ENCODE measurements at regions not wholly inside any gene's neighbourhood (a gene's known extent, or its start where the extent isn't known, plus 50 kb on each side); places are given as distances from the start of the nearest gene placed in this dataset.

DNA sequence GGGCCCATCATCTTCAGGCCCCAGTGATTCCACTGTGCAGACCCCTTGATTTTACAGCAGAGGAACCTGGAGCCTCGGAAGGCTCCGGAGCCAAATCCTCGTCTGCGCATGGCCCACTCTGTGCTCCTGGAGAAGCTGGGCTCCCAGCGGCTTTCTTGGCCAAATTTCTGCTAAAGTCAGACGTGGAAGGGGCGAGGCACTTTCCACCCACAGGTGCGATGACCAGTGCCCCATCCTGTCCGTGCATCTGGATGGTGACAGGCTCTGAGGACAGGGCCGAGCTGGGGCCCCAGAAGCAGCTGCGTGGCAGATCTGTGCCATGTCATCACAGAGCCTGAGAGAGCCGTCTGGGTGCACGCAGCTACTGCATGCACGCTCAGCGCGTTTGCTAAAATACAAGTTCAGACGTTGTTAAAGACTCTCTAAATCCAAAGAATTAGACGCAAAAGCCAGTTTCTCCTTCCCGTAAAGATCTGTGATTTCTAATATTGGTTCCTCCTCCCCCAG lies 57.2 kb downstream of the JAKMIP3 start:
- CTCF ChIA-PET = no interaction called here
- no peak overlapping the region for H3K9ac ChIP-seq (ENCODE audit: low read length)
- TF ChIP-seq FOSL1 (IDR thresholded peaks at IDR 0.05; ENCODE audit: low read depth) (no peak), TCF7L2 (IDR thresholded peaks at IDR 0.05; ENCODE audit: borderline replicate concordance, extremely low read depth, insufficient read depth, insufficient read length) (no peak), ATF3 (IDR thresholded peaks at IDR 0.05) (no peak), POLR2AphosphoS5 (IDR thresholded peaks at IDR 0.05; ENCODE audit: low read depth, low read length) (no peak), ZFX (IDR thresholded peaks at IDR 0.05) (no peak), REST (IDR thresholded peaks at IDR 0.05; ENCODE audit: low read depth) (no peak), CBX3 (IDR thresholded peaks at IDR 0.05; ENCODE audit: low read depth) (no peak), POLR2A (IDR thresholded peaks at IDR 0.05; ENCODE audit: borderline replicate concordance, extremely low read depth, insufficient read depth, insufficient read length) (no peak), EGR1 (IDR thresholded peaks at IDR 0.05; ENCODE audit: low read depth) (no peak)
- TF ChIP-seq, protein P1, sequence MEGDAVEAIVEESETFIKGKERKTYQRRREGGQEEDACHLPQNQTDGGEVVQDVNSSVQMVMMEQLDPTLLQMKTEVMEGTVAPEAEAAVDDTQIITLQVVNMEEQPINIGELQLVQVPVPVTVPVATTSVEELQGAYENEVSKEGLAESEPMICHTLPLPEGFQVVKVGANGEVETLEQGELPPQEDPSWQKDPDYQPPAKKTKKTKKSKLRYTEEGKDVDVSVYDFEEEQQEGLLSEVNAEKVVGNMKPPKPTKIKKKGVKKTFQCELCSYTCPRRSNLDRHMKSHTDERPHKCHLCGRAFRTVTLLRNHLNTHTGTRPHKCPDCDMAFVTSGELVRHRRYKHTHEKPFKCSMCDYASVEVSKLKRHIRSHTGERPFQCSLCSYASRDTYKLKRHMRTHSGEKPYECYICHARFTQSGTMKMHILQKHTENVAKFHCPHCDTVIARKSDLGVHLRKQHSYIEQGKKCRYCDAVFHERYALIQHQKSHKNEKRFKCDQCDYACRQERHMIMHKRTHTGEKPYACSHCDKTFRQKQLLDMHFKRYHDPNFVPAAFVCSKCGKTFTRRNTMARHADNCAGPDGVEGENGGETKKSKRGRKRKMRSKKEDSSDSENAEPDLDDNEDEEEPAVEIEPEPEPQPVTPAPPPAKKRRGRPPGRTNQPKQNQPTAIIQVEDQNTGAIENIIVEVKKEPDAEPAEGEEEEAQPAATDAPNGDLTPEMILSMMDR (IDR thresholded peaks at IDR 0.05 in 2 of 3, conservative IDR thresholded peaks at IDR 0.05 in 1 of 3; ENCODE audit: borderline replicate concordance in 1 of 3, insufficient read depth in 1 of 3, low read depth in 2 of 3, low read length in 2 of 3) = no peak
- TF ChIP-seq, protein P2, sequence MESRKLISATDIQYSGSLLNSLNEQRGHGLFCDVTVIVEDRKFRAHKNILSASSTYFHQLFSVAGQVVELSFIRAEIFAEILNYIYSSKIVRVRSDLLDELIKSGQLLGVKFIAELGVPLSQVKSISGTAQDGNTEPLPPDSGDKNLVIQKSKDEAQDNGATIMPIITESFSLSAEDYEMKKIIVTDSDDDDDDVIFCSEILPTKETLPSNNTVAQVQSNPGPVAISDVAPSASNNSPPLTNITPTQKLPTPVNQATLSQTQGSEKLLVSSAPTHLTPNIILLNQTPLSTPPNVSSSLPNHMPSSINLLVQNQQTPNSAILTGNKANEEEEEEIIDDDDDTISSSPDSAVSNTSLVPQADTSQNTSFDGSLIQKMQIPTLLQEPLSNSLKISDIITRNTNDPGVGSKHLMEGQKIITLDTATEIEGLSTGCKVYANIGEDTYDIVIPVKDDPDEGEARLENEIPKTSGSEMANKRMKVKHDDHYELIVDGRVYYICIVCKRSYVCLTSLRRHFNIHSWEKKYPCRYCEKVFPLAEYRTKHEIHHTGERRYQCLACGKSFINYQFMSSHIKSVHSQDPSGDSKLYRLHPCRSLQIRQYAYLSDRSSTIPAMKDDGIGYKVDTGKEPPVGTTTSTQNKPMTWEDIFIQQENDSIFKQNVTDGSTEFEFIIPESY (IDR thresholded peaks at IDR 0.05; ENCODE audit: extremely low read depth, insufficient replicate concordance, low read length) = no peak
- H3K4me1 ChIP-seq (ENCODE audit: control insufficient read depth in 1 of 2, insufficient read depth in 2 of 2, low read length in 2 of 2) = no peaks in the 10 kb centered on the region
- ATAC-seq = no peak
- H3K27ac ChIP-seq (ENCODE audit: low read depth, low read length) = no peak overlapping the region
- H3K9me2 ChIP-seq (ENCODE audit: insufficient read depth) = no peaks in the 10 kb centered on the region
- no peak overlapping the region for H3K4me2 ChIP-seq (ENCODE audit: low read length)
- no peak overlapping the region for H3K4me3 ChIP-seq (replicated peaks in 1 of 2; ENCODE audit: low read depth in 1 of 2, low read length in 2 of 2)
- intact Hi-C loops (cut with micrococcal nuclease) = no loop called here
- no TSS peak for BruUV-seq (replicated peaks)
- no peak for DNase-seq (ENCODE audit: low read depth, low spot score)
- H4K20me1 ChIP-seq (ENCODE audit: insufficient read depth) = no peaks in the 10 kb centered on the region
- H3K79me2 ChIP-seq (ENCODE audit: insufficient read depth, low read length) = no peaks in the 10 kb centered on the region
- H3K27me3 ChIP-seq (ENCODE audit: insufficient read depth, low read length) = no peaks in the 10 kb centered on the region
- H3K36me3 ChIP-seq (ENCODE audit: control insufficient read depth in 1 of 2, insufficient read depth in 2 of 2, low read length in 2 of 2) = no peaks in the 10 kb centered on the region
- POLR2A ChIA-PET = no interaction called here
- RAD21 ChIA-PET (ENCODE audit: low non-redundant PET in 1 of 2, low total read pairs in 2 of 2, uncharacterized antibody in 2 of 2, unreplicated experiment in 2 of 2) = no interaction called here
- H3K9me3 ChIP-seq (ENCODE audit: control insufficient read depth in 1 of 2, insufficient read depth in 1 of 2, low read depth in 1 of 2, low read length in 2 of 2) = no peaks in the 10 kb centered on the region
- no peak overlapping the region for H2AFZ ChIP-seq (ENCODE audit: low read depth, low read length, poor library complexity, severe bottlenecking)

Data from HCT116 (cell line).